Activated CD4-positive, alpha-beta T cell treated with anti-CD3 and anti-CD28 coated beads, Interleukin-2, Interleukin-4, amounts not matched to agents 100 ng/mL and 50 ng/mL, durations not matched to agents 16 hours and 8 hours (primary cell): ENCODE measurements at regions not wholly inside any gene's neighbourhood (a gene's known extent, or its start where the extent isn't known, plus 50 kb on each side); places are given as distances from the start of the nearest gene placed in this dataset.

ENCODE experiments used
- DNase-seq: peaks from one replicate; pipeline ENCODE4 v3.0.0-alpha.2; 2020; ENCODE audit warnings: low spot score

DNA sequence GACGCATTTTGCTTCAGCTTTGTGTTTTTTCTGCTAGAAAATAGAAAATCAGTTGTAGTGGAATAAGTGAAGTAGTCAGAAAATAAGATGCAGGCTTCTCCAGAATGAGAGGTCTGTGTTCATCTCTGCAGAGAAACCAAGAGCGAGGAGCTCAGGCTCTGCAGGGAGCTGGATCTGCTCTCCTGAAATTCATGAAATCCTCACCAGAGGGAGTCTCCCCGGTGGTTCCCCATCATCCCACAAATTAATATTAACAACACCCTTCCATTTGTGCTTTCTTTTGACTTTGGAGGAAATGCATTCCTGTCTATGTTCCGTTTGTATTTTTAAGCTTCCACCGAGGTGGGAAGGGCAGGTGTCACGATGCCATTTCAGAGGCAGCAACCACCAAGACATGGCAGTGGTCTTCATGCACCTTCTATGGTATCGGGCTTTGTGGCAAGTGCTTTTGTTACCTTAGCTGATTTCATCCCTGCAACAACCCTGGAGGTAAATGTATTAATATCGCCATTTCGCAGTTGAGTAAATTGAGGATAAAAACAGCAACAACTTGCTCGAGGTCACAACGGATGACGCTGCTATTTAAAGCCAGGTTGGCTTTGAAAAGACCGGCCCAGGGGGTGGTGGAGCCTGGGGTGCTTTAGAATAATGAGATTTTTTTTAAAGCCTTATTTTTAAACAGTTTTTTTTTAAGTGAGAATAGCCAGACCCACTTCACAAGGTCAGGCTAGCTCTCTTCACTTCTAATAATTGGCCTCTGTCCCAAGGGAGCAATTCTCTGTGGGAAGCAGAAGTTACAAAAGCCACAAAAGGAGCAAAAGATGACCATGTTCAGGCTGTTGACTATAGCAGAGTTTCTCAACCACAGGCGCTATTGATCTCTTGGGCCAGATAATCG lies 367.6 kb upstream of the ERCC4 start:
- DNase-seq = no peak

DNA sequence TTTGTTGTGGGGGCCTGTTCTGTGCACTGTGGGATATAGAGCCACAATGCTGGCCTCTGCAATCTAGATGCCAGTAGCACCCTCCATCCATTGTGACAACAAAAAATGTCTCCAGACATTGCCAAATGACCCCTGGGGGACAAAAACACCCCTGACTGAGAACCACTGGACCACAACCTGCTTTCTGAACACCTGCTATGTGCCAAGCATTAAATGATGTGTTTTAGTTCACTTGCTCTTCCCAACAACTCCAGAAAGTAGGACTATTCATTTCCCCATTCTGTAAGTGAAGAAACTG lies 367.0 kb upstream of the ERCC4 start:
- no peak for DNase-seq

DNA sequence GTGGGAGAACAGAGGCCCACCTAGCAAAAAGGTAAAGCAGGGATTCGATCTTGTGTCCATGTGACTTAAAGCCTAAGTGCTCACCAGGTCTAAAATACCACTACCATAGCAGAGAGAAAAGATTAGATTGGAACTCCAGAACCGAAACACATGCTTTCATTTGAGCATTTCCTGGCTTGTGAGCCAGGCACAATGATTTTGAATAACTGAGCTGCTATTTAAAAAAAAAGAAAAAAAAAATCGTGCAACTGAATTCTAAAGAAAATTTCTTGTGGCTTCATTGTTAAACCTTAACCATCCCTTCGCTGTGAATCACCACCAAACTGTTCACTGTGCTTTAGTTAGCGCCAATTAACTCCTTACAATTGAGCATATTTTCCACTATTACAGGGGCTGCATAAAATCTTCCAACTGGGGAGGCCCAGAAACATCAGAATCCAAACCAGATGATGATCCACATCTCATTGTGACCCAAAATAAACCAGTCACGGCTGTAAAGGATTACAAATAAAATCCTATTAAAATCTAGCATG lies 366.4 kb upstream of the ERCC4 start:
- DNase-seq = no peak

DNA sequence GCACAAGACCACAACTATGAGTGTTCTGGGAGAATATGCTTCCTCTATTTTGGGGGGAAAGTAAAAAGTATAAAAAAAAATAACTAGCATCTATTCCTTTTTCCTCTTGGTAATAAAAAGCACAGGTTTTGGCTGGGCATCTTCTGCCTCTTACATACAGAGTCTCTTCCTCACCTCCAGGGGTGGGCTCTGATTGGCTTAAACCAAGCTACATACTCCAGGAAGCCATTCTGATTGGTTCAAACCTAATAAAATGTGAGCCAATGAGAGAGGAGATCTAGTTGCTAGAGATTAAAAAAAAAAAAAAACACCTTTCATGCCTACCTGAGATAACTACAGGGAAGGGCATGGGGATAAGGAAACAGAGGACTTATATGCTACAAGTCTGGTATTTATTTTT lies 365.9 kb upstream of the ERCC4 start:
- no peak for DNase-seq

DNA sequence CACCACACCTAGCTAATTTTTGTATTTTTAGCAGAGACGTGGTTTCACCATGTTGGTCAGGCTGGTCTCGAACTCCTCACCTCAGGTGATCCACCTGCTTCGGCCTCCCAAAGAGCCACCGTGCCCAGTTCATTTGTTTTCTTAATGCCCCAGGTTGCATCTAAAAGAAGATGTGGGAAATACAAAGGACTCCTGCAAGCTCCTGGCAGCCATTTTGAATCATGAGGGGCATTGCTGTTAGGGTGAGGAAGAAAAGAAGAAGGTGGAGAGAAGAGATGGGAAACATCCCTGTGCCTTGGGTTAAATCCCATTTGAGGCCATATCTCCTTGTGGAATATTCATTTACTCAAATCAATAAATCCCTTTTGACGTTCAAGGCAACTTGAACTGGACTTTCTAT lies 365.3 kb upstream of the ERCC4 start:
- no peak for DNase-seq

DNA sequence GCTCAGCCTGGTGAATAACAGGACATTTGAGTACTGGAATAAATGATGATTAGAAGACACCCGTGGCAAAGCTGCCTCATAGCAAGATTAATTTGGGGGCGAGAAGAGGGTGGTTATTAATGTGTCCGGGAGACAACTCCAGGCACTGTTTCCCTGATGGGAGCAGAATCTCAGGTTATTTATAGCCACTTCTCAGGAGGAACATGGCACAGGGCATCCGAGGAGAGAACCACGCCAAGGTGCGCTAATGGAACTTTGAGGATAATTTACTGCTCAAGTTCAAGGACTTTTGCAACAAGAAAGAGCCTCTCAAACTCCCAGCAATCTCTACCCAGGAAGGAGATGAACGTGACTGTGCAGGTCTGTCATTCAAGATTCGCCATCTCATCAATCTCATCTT lies 362.5 kb upstream of the ERCC4 start:
- DNase-seq = no peak

DNA sequence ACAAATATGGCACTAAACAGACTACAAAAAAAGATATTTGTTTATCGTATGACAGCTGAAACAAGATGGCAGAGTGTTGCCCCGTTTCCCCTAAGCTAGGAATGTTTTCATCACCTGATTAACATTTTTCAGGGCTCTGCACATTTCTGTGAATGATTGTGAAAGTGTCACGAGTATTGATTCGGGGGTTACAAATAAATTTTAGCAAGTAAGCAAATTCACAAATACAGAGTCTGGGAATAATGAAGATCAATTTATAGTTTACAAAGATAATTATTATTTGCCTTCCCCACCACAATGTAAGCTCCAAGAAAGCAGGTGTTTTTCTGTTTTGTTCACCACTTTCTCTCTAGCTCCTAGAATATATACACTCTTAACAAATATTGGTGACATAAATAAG lies 361.2 kb upstream of the ERCC4 start:
- no peak for DNase-seq

DNA sequence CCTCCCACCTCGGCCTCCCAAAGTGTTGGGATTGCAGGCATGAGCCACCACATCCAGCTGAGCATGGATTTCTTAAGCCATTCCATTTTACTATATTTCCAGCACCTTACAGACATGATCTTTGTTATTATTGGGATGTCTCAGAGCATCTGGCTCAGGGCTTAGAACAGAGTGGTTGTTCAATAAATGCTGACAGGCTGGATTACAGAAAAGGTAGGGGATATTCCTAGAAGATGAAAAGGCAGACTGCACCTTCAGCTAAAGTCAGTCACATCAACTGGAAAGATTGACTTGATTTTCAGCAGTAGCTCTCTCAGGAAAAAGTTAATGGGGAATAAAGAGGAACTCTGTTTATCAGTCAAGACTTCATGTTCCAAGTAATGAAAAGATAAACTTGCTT lies 360.3 kb upstream of the ERCC4 start:
- no peak for DNase-seq

DNA sequence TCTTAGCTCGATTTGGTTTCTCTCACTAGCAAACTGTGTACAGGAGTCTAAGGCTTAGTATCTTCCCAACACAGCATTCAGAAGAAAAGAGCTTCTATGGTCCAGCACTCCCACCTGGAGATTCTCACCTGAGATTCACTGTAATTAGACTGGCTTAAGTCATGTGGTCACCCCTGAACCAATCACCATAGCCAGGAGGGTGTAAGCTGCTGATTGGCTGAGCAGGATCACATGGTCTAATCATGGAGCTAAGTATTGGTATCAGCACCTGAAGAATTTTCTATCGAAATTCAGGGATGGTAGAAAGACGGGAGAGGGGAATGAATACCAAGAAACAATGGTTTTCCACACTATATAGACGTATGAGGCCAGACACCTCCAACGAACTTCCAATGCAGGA lies 359.8 kb upstream of the ERCC4 start:
- no peak for DNase-seq

DNA sequence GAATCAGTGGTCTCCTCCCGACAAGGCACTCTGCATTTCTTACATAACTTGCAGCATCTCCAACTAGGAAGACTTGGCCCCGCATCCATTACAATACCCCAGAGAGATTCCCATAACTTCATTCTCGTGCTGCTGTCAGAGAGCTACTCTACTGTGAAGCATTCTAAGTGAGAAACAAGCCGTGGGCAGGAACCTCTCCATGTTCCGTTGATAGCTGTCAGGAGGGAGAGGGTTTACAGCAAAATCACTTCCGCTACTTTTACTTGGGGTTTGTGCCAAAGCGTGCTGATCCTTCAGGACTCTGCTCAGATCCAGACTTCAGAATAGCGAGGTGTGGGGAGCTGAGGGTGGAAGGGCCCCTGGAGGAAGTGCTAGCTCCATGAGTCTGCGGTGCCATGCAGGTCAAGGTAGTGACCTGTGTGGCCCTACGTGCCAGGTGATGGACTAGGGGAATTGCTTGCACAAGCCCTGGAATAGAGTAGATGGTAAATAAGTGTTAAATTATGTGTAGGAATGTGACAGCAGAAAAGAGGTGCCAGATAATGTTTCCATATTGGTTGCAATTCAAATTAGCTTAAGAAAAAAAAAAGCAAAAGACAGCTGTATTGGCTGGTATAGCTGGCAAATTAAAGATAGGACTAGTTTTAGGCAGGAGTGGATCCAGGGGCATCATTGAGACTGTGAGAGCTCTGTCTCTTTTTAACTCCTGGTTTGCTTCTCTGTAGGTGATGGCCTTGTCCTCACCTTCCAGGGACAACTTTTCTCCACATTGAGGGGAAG lies 358.5 kb upstream of the ERCC4 start:
- DNase-seq = no peak

DNA sequence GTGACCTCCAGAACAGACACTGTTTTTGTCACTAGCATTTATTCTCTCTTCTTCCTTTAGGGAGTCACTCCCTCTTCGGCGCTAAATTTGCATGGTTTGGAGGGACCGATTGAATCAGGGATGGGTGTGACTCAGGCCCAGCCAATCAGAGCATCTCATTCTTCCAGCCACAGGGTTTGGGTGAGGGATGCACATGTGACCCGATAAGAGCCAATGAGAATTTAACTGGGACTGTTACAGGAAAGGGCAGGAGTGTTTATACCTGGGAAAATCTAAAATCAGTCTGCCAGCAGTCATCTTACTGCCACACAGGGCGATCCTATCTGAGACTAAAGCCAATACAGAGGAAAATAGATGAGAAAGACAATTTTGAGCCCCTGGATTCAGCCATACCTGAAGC lies 351.2 kb upstream of the ERCC4 start:
- no peak for DNase-seq

DNA sequence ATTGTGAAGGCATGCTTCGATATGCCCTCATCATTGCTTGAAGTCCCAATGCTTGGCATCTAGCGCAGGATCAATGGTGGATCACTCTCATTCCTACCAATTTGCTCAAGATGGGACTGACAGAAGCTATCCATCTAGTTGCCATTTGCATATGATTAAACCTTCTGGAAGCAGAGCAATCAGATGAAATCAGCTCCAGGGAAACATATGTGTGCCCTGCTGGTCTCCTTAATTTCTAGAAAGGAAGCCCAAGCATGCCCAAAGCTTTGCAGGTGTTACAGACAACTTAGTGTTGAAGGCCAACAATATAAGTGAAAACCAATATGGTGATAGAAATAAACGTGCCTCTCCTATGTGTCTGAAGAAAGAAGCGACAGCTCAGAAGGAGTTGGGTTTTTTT lies 350.0 kb upstream of the ERCC4 start:
- no peak for DNase-seq

DNA sequence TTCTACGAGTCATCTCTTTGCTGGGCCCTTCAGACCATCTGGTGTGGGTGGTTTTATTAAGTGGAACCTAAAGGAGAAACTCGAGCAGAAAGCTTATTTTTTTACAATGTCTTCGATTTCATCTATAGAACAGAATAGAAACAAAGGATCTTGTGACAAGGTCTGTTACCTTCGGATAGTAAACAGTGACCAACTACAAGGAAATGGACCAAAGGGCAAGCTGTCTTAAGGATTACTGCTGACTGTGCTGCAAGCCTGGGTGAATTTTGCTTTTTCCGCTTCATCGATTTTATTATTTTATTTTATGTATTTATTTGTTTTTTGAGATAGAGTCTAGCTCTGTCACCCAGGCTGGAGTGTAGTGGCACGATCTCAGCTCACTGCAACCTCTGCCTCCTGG lies 348.9 kb upstream of the ERCC4 start:
- no peak for DNase-seq

DNA sequence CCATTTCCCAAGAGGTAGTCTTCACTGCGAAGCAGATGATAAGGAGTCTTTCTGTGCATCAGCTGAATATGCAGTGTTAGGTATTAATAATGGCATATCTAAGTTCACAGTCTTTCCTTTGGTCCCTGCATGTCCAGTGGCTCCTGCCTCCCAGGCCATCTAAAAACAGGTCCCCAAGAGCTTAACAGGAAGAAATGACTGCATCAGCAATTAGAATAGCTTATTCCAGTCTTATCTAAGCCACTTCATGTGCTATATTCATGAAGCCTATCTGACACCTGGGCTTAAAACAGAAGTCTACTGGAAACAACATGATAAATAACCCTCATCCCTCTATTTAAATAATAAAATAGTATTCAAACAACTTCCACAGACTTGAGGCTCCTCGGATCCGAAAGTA lies 346.1 kb upstream of the ERCC4 start:
- DNase-seq = no peak

DNA sequence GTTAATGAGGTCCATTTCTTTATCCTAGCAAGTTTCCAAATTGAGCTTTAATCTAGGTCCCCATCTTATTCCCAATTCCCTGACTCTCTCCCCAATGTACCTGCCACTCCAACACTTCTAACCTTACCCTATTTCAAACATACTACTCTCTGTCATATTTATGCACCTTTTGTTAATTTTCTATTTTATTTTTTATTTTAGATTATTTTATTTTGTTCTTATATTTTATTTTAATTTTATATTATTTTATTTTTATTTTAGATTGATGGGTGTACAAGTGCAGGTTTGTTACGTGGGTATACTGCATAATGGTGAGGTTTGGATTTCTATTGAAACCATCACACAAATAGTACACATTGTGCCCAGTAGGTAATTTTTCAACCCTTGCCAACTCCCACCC lies 333.9 kb upstream of the ERCC4 start:
- no peak for DNase-seq

DNA sequence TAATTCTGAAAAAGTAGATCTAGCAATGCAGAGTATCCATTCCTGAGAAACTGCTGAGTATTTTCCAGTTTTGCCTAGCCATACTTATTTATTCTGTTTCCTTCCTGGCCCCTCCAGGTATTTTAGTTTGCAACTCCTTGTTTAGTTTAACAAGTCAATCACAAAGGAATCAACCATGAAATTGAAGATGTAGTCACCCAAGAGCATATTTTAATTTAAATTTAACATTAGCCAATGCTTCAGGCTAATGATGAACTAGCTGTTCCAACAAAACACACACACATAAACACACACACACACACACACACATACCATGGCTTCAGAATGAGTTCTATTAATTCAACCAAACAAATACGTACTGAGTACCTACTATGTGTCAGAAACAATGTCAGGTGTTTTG lies 332.8 kb upstream of the ERCC4 start:
- DNase-seq = no peak

DNA sequence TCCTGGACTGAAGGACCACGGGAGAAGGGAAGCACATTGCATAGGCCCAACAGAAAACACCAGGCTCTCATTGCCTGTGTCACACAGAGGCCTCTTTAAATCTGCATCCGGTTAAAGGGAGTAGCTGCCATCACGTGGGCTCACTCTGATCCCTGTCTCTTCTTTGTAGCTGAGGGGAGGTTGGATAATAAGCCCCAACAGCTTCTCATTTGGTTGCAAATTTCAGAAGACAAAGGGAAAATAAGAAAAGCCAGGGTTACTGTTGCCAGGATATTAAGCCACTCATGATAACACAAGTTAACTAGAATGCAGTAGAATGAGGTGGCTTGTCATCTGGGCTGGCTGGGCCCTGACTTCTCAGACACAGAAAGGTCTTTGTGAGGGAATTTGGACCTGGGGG lies 325.1 kb upstream of the ERCC4 start:
- no peak for DNase-seq

DNA sequence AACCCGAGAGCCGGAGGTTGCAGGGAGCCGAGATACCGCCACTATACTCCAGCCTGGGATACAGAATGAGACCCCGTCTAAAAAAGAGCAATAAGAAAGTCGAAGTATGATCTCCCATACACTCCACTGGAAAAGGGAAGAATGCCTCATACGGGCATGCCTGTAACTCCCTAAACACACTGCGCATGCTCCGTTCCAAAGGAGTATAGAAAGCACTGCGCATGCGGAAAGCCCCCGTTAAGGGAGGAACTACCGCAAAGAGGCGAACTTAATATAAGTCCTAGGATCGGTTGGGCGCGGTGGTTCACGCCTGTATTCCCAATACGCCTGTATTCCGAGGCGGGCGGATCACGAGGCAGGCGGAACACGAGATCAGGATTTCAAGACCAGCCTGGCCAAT lies 313.1 kb upstream of the ERCC4 start:
- no peak for DNase-seq

DNA sequence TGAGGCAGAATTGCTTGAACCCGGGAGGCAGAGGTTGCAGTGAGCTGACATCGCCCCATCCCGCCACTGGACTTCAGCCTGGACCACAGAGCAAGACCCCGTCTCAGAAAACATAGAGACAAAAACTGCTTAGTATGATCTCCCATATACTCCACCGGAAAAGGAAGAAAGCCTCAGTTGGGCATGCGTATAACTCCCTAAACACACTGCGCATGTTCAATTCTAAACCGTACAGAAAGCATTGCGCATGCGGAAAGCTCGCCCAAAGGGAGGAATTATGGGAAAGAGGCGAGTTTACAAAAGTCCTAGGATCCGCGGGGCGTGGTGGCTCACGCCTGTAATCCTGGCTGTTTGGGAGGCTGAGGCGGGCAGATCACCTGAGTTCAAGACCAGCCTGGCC lies 312.7 kb upstream of the ERCC4 start:
- DNase-seq = no peak

DNA sequence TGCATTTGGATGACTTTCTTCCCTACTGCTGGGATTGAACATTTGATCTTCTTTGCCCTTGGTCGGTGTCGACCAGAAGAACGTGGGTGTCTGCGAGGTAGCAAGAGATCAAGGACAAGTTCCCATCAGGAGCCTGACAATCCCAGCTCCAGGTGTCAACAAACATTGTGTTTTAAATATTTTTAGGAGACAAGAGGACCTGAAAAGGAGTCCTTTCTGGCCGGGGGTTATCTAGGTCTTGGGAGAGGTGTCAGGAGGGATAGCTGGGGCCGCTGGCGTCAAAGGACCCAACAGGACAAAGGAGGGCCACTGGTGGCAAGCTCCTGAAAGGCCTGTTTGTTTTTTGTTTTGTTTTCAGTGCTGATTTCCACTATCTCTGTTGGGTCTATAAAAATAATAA lies 308.4 kb upstream of the ERCC4 start:
- no peak for DNase-seq

DNA sequence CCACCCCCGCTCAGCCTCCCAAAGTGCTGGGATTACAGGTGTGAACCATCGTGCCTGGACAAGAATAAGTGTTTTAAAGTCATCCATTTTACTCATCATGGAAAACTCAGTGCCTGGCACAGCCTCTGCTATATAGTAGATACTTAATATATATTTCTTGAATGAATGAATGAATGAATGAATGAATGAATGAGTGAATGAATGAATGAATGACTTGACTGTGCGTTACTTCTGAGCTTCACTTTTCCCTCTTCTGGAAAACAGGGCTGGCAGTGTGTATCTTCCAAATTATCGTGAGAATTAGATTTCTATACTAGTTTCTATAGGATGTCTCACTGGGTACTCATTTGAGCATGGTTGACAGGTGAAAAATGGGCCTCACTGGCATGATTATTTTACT lies 307.3 kb upstream of the ERCC4 start:
- DNase-seq = no peak

DNA sequence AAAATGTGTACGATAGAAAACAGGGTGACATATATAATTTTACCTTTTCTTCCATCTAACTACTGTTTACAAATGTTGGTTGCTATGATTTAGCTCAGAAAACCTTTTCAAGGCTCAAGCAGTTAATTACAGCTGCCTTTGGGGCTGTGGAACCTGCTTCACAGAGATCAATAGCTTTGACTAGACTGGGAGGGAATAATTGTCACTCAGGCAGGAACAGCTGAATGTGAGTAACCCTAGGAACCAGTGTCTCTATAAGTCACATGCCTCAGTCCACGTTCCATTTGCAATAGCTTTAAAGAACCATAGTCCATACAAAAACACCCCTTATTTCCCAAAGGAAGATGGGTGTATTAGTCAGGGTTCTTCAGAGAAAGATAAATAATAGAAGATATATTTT lies 306.8 kb upstream of the ERCC4 start:
- DNase-seq = no peak

DNA sequence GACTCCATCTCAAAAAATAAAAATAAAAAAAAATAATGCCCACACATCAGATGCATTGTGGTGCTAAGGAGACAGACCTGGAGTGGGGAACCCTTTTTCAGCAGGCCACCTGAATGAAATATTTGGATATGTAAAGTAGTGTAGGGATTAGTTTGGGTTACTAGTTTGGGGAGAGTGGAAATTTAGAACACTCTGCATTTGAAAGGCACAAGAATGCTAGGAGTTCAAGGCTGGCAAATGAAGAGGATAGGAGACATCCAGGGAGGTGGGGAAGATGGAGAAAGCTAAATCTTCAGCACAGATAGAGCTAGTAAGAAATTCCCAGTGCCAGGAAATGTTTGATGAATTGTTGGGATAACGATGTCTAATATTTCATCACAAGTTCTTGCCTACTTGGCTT lies 298.3 kb upstream of the ERCC4 start:
- DNase-seq = no peak

DNA sequence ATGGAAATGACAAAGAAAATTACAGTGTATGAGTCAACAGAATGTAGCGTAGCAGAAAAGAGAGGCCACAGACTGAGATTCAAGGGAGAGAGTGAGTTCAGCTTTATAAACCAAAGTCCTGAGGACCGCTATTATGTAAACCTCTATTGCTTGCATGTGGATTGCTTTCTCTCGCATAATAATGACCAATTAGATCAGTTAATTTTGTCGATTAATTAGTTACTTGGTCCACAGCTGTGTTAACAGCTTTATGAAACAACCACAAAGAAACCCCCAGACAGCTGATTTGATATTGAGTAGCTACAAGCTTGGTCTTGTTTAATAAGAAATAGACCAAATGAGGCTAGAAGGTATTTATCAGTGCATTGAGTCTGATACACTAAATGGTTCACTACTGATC lies 291.8 kb upstream of the ERCC4 start:
- DNase-seq = no peak
